K562 (cell line): ENCODE measurements at regions not wholly inside any gene's neighbourhood (a gene's known extent, or its start where the extent isn't known, plus 50 kb on each side); places are given as distances from the start of the nearest gene placed in this dataset.

Experiments used
- ATAC-seq: fragments of 200-7000 bp; cut with Tn5 transposase; 3 replicates; pipeline ENCODE4 v1.9.1; 2020; ENCODE audit warnings: moderate library complexity
- BruUV-seq: library from RNA; stranded (reverse); fragments of 400-500 nt; replicated peaks from 2 replicates; lab custom pipeline; 2021; lab: Mats Ljungman, UMichigan
- CTCF ChIA-PET: fragments of 300-600 bp; formaldehyde crosslinking; extraction: SDS; loops from one replicate; lab custom pipeline; 2021; ENCODE audit warnings: low intra/inter-chr PET ratio; lab: Yijun Ruan, JAX
- POLR2A ChIA-PET: fragments of 300-600, 350-650 bp; sonication (Branson Sonifier 250); formaldehyde crosslinking; extraction: SDS; loops from one replicate; lab custom pipeline; 2021; ENCODE audit warnings: antibody characterized with exemption, inconsistent platforms; lab: Yijun Ruan, JAX
- DNase-seq, 4 experiments: peaks; one replicate each; pipeline versions ENCODE4 v3.0.0 to v3.0.0-alpha.2; 2011 to 2018; ENCODE audit warnings: low spot score in 3 of 4, mixed read lengths in 3 of 4; ENCODE audit errors: extremely low read depth in 1 of 4
- FAIRE-seq: peaks from 2 replicates; lab custom pipeline; 2011; peaks lifted over from hg19 to GRCh38; lab: Jason Lieb, UNC
- H2AFZ ChIP-seq: 2 replicates; pipeline ENCODE4 v1.6.0; 2011; ENCODE audit warnings: low read depth, low read length, control low read depth, inconsistent platforms
- H3K27ac ChIP-seq: fragments of 200-600 bp; 3 replicates; pipeline ENCODE4 v1.8.0; 2011; ENCODE audit warnings: low read depth, mild to moderate bottlenecking, control low read depth, inconsistent platforms, low read length, moderate library complexity, mixed read lengths; ENCODE audit errors: extremely low read depth
- H3K27me3 ChIP-seq, 2 experiments: fragments of 300-600 bp in 1 of 2; 2 replicates in 1 of 2; 3 replicates in 1 of 2; pipeline versions ENCODE4 v1.6.0 to v1.8.0; 2011; ENCODE audit warnings: inconsistent platforms in 2 of 2, low read length in 2 of 2, mild to moderate bottlenecking in 1 of 2, mixed read lengths in 1 of 2, moderate library complexity in 1 of 2; ENCODE audit not compliant: control insufficient read depth in 2 of 2, insufficient read depth in 2 of 2
- H3K36me3 ChIP-seq: fragments of 300-600 bp; 3 replicates; pipeline ENCODE4 v1.8.0; 2011; ENCODE audit warnings: mild to moderate bottlenecking, low read length, inconsistent platforms; ENCODE audit not compliant: control insufficient read depth, insufficient read depth
- H3K4me1 ChIP-seq, 2 experiments: fragments of 200-600 bp in 1 of 2; replicated peaks in 1 of 2; 2 replicates in 1 of 2; 3 replicates in 1 of 2; pipeline versions ENCODE4 v1.5.1 to v1.8.0; 2011; ENCODE audit warnings: inconsistent platforms in 2 of 2, low read length in 2 of 2, mild to moderate bottlenecking in 1 of 2, mixed read lengths in 1 of 2, moderate library complexity in 1 of 2; ENCODE audit not compliant: control insufficient read depth in 2 of 2, insufficient read depth in 2 of 2
- H3K4me2 ChIP-seq: 2 replicates; pipeline ENCODE4 v1.6.1; 2011; ENCODE audit warnings: low read length, control low read depth, inconsistent platforms, mixed read lengths; ENCODE audit not compliant: insufficient read depth
- H3K4me3 ChIP-seq: fragments of 200-600 bp; sonication (generic), shearing (Covaris generic); 2 replicates; pipeline ENCODE4 v1.5.1; 2016; ENCODE audit warnings: control low read depth, inconsistent platforms
- H3K79me2 ChIP-seq: fragments of 200-600 bp; 3 replicates; pipeline ENCODE4 v1.8.0; 2011; ENCODE audit warnings: low read length, inconsistent platforms; ENCODE audit not compliant: control insufficient read depth, insufficient read depth
- H3K9ac ChIP-seq, 2 experiments: 2 replicates each; pipeline versions ENCODE4 v1.6.0 to v1.6.1; 2011; ENCODE audit warnings: low read depth in 2 of 2, low read length in 2 of 2, control low read depth in 1 of 2, inconsistent platforms in 1 of 2, mild to moderate bottlenecking in 1 of 2, mixed read lengths in 1 of 2; ENCODE audit not compliant: insufficient read depth in 1 of 2
- H3K9me1 ChIP-seq: one replicate; pipeline ENCODE4 v1.6.0; 2011; ENCODE audit warnings: inconsistent platforms, mild to moderate bottlenecking, low read length, moderate library complexity; ENCODE audit not compliant: control insufficient read depth, insufficient read depth
- H3K9me3 ChIP-seq: replicated peaks from 2 replicates; pipeline ENCODE4 v1.5.1; 2011; ENCODE audit warnings: low read depth, low read length, inconsistent platforms; ENCODE audit not compliant: control insufficient read depth, insufficient read depth
- H4K20me1 ChIP-seq: replicated peaks from 2 replicates; pipeline ENCODE4 v1.6.1; 2011; ENCODE audit warnings: low read length, inconsistent platforms, mixed read lengths; ENCODE audit not compliant: control insufficient read depth, insufficient read depth
- CHD1 ChIP-seq: fragments of 200-600 bp; sonication (generic); IDR thresholded peaks from one replicate; pipeline ENCODE4 v1.6.1; 2012; ENCODE audit warnings: mild to moderate bottlenecking, moderate library complexity, low read length, inconsistent platforms
- DACH1 ChIP-seq: fragments of 450-650 bp; IDR thresholded peaks from 2 replicates; pipeline ENCODE4 v1.6.1; 2018; ENCODE audit not compliant: partially characterized antibody
- GATAD2A ChIP-seq: fragments of 450-650 bp; IDR thresholded peaks from 2 replicates; pipeline ENCODE4 v1.6.1; 2017
- ILK ChIP-seq: fragments of 450-650 bp; IDR thresholded peaks from 2 replicates; pipeline ENCODE4 v1.6.1; 2016; ENCODE audit warnings: missing genetic modification characterization, low read depth, mild to moderate bottlenecking, missing compliant biosample characterization, moderate library complexity, borderline replicate concordance
- NR2C1 ChIP-seq, 2 experiments: fragments of 450-650 bp; IDR thresholded peaks; 2 replicates each; pipeline ENCODE4 v1.6.1; 2017; ENCODE audit warnings: mild to moderate bottlenecking in 2 of 2, antibody characterized with exemption in 1 of 2, inconsistent platforms in 1 of 2, missing compliant biosample characterization in 1 of 2, missing genetic modification characterization in 1 of 2
- PRPF4 ChIP-seq: fragments of 200-400 bp; formaldehyde crosslinking; IDR thresholded peaks from one replicate; pipeline ENCODE4 v1.6.1; 2017; ENCODE audit warnings: low read length, low read depth, mild to moderate bottlenecking; ENCODE audit not compliant: insufficient read depth, poor library complexity, severe bottlenecking
- RNF219 ChIP-seq: fragments of 250-450 bp; sonication (Bioruptor Pico); IDR thresholded peaks from 2 replicates; pipeline ENCODE4 v1.5.0; 2022; ENCODE audit warnings: mild to moderate bottlenecking
- SMAD3 ChIP-seq: fragments of 450-650 bp; formaldehyde crosslinking; conservative IDR thresholded peaks from 2 replicates; pipeline ENCODE4 v1.4.0; 2020; ENCODE audit warnings: mild to moderate bottlenecking
- SP1 ChIP-seq: sonication (generic); formaldehyde crosslinking; IDR thresholded peaks from 2 replicates; pipeline ENCODE4 v1.8.1; 2022; ENCODE audit warnings: mild to moderate bottlenecking, missing genetic modification reagents
- SRSF9 ChIP-seq: fragments of 200-400 bp; formaldehyde crosslinking; IDR thresholded peaks from 2 replicates; pipeline ENCODE4 v1.6.1; 2017; ENCODE audit warnings: low read depth, low read length, borderline replicate concordance
- ZNF395 ChIP-seq: fragments of 200-800 bp; sonication (Bioruptor generic); IDR thresholded peaks from 2 replicates; pipeline ENCODE4 v1.6.1; 2017; ENCODE audit warnings: missing genetic modification characterization, missing compliant biosample characterization
- ZNF75A ChIP-seq: fragments of 450-650 bp; formaldehyde crosslinking; IDR thresholded peaks from 2 replicates; pipeline ENCODE4 v1.4.0; 2020; ENCODE audit warnings: mild to moderate bottlenecking
- WGBS: fragments of 100-300 bp; shearing (Covaris generic); methylation state at CpG from one replicate; pipeline ENCODE4 v1.1.6; 2016; ENCODE audit warnings: low coverage, mixed read lengths; ENCODE audit not compliant: insufficient coverage; ENCODE audit errors: missing lambda C conversion rate; 5-methylcytosine and 5-hydroxymethylcytosine counted together
- in situ Hi-C: fragments of 300-500 bp; cut with MboI; formaldehyde crosslinking; loops from 4 replicates; pipeline ENCODE4 v1.15.0; 2018; ENCODE audit warnings: inconsistent platforms, mixed read lengths
- intact Hi-C: fragments of 100-400 bp; cut with micrococcal nuclease; formaldehyde crosslinking; loops from 2 replicates; pipeline ENCODE4 v1.14.2; 2022
- TF ChIP-seq, protein P1 (sequence below), 3 experiments: IDR thresholded peaks in 2 of 3; conservative IDR thresholded peaks in 1 of 3; 2 replicates each; pipeline ENCODE4 v1.5.1; 2011 to 2012; ENCODE audit warnings: low read length in 3 of 3, mild to moderate bottlenecking in 3 of 3, control low read depth in 2 of 3, improper control_type of control experiment in 1 of 3, inconsistent platforms in 1 of 3, low read depth in 1 of 3, mixed read lengths in 1 of 3, moderate library complexity in 1 of 3; ENCODE audit not compliant: insufficient read depth in 2 of 3

- no peaks in the 10 kb centered on the region for H3K9me3 ChIP-seq
- FAIRE-seq (no peak), ATAC-seq (no peak), DNase-seq (no peak)
- intact Hi-C loops, result no loop called here
- no peak overlapping the region for H3K4me3 ChIP-seq
- no peak overlapping the region for H2AFZ ChIP-seq
- H3K4me2 ChIP-seq, result no peak overlapping the region
- H4K20me1 ChIP-seq, result no peaks in the 10 kb centered on the region
- in situ Hi-C loops, result no loop called here
- no TSS peak for BruUV-seq
- TF ChIP-seq SP1 (CRISPR knock-in tag), result no peak
- TF ChIP-seq RNF219 (CRISPR knock-in tag), result no peak
- no peak for TF ChIP-seq ILK
- TF ChIP-seq, protein P1, sequence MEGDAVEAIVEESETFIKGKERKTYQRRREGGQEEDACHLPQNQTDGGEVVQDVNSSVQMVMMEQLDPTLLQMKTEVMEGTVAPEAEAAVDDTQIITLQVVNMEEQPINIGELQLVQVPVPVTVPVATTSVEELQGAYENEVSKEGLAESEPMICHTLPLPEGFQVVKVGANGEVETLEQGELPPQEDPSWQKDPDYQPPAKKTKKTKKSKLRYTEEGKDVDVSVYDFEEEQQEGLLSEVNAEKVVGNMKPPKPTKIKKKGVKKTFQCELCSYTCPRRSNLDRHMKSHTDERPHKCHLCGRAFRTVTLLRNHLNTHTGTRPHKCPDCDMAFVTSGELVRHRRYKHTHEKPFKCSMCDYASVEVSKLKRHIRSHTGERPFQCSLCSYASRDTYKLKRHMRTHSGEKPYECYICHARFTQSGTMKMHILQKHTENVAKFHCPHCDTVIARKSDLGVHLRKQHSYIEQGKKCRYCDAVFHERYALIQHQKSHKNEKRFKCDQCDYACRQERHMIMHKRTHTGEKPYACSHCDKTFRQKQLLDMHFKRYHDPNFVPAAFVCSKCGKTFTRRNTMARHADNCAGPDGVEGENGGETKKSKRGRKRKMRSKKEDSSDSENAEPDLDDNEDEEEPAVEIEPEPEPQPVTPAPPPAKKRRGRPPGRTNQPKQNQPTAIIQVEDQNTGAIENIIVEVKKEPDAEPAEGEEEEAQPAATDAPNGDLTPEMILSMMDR (IDR thresholded peaks at IDR 0.05 in 2 of 3, conservative IDR thresholded peaks at IDR 0.05 in 1 of 3; ENCODE audit: insufficient read depth in 2 of 3, low read depth in 1 of 3, low read length in 3 of 3), result no peak
- TF ChIP-seq NR2C1 (IDR thresholded peaks at IDR 0.05), result no peak
- TF ChIP-seq NR2C1 (tag; IDR thresholded peaks at IDR 0.05), result no peak
- TF ChIP-seq GATAD2A, result no peak
- TF ChIP-seq SMAD3 (CRISPR knock-in tag), result no peak
- TF ChIP-seq DACH1, result no peak
- TF ChIP-seq PRPF4, result no peak
- no peak for TF ChIP-seq CHD1
- TF ChIP-seq ZNF395 (CRISPR knock-in tag), result no peak
- TF ChIP-seq ZNF75A (CRISPR knock-in tag), result no peak
- no peak for TF ChIP-seq SRSF9
- H3K79me2 ChIP-seq, result no peaks in the 10 kb centered on the region
- 26% methylated on average over 5 of the region's 5 CpGs for WGBS
- no peaks in the 10 kb centered on the region for H3K27me3 ChIP-seq
- H3K36me3 ChIP-seq, result no peaks in the 10 kb centered on the region
- POLR2A ChIA-PET, result interaction anchor here (0.6 kb wide), 1 partner anchor 26 kb away, joined by 3 read pairs; no protein-coding TSS in a partner anchor
- H3K4me1 ChIP-seq, result no peaks in the 10 kb centered on the region
- H3K9me1 ChIP-seq, result no peaks in the 10 kb centered on the region
- H3K27ac ChIP-seq, result no peak overlapping the region
- no peak overlapping the region for H3K9ac ChIP-seq
- CTCF ChIA-PET, result no interaction called here
Observed at GRCh38 chr6:14831070-14831469, 414.8 kb upstream of the JARID2 start.
